Colonic mucosa (tissue), 4 donors: ENCODE measurements at regions not wholly inside any gene's neighbourhood (a gene's known extent, or its start where the extent isn't known, plus 50 kb on each side); places are given as distances from the start of the nearest gene placed in this dataset.

ENCODE experiments used
- DNase-seq: peaks from one replicate; pipeline ENCODE4 v3.0.0-alpha.2; 2020
- H3K27ac ChIP-seq: fragments of 200-600 bp; one replicate; pipeline ENCODE4 v1.8.0; 2021
- H3K27me3 ChIP-seq: fragments of 200-600 bp; one replicate; pipeline ENCODE4 v1.8.0; 2021
- H3K36me3 ChIP-seq: fragments of 200-600 bp; one replicate; pipeline ENCODE4 v1.8.0; 2021
- H3K4me1 ChIP-seq: fragments of 200-600 bp; one replicate; pipeline ENCODE4 v1.8.0; 2021; ENCODE audit warnings: mild to moderate bottlenecking
- H3K4me3 ChIP-seq: fragments of 200-600 bp; one replicate; pipeline ENCODE4 v1.8.0; 2021
- H3K9ac ChIP-seq, 2 donors: one replicate each; pipeline ENCODE4 v1.7.0; 2013; ENCODE audit warnings: control low read depth in 2 of 2, low read depth in 2 of 2, low read length in 2 of 2
- H3K9me3 ChIP-seq: fragments of 200-600 bp; one replicate; pipeline ENCODE4 v1.8.0; 2021
- intact Hi-C: fragments of 100-400 bp; cut with DNase I; formaldehyde crosslinking; loops from one replicate; pipeline ENCODE4 v1.14.1; 2022
- TF ChIP-seq, protein P1 (sequence below): fragments of 200-600 bp; IDR thresholded peaks from one replicate; pipeline ENCODE4 v1.8.0; 2022; ENCODE audit warnings: antibody characterized with exemption, mild to moderate bottlenecking
- donor health status: healthy.
- donor health status: DM: no; HTN: no; CAD: no.
- donor health status: DM: no; HTN: no; CAD: no.

DNA sequence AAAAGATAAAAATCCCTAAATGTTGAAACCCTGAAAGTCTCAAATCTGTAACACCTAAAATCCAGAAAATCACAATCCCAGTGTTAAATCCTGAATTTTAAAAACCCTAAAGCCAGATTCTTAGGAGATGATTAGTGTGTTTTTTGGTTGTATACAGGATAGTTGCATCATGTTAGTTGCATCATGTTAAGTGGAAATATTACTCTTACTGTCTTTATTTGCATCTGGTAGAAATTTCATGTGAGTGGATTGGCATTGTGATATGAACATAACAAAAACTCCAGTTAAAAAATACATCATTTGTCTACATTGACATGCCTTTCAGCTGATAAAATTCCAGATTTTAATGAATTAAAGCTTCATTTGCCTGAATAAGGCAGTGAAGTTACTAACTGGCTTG lies 683.1 kb upstream of the ACVR2A start:
- Histone ChIP-seq H3K9me3 (no peaks in the 10 kb centered on the region), H3K36me3 (no peaks in the 10 kb centered on the region), H3K4me3 (no peak overlapping the region), H3K27me3 (no peaks in the 10 kb centered on the region), H3K4me1 (no peaks in the 10 kb centered on the region), H3K9ac (no peak overlapping the region), H3K27ac (no peak overlapping the region)
- intact Hi-C loops: no loop called here
- TF ChIP-seq, protein P1, sequence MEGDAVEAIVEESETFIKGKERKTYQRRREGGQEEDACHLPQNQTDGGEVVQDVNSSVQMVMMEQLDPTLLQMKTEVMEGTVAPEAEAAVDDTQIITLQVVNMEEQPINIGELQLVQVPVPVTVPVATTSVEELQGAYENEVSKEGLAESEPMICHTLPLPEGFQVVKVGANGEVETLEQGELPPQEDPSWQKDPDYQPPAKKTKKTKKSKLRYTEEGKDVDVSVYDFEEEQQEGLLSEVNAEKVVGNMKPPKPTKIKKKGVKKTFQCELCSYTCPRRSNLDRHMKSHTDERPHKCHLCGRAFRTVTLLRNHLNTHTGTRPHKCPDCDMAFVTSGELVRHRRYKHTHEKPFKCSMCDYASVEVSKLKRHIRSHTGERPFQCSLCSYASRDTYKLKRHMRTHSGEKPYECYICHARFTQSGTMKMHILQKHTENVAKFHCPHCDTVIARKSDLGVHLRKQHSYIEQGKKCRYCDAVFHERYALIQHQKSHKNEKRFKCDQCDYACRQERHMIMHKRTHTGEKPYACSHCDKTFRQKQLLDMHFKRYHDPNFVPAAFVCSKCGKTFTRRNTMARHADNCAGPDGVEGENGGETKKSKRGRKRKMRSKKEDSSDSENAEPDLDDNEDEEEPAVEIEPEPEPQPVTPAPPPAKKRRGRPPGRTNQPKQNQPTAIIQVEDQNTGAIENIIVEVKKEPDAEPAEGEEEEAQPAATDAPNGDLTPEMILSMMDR: no peak
- no peak for DNase-seq

DNA sequence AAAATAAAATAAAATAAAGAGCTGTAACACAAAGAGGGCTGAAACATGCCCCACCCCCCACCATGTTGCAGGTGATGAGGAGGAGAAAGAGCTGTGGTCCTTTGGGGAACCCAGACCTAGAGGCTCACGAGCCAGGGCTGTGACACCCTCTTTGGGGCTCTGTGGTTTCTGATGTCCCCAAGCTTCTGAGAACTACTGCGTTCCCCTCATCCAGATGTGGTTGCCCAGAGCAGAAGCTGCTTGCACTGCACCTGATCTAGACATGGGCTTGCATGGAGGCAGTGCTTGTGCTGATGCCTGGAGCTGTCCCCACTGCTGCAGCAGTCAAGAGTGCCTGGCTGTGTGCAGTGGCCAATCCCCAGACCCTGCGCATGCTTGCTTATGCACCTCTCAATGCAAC lies 687.9 kb upstream of the ACVR2A start:
- Histone ChIP-seq H3K4me3 (no peak overlapping the region), H3K9ac (no peak overlapping the region), H3K27ac (no peak overlapping the region), H3K27me3 (no peaks in the 10 kb centered on the region), H3K4me1 (no peaks in the 10 kb centered on the region), H3K36me3 (no peaks in the 10 kb centered on the region), H3K9me3 (no peaks in the 10 kb centered on the region)
- TF ChIP-seq, protein P1: no peak
- DNase-seq: no peak
- intact Hi-C loops: no loop called here

DNA sequence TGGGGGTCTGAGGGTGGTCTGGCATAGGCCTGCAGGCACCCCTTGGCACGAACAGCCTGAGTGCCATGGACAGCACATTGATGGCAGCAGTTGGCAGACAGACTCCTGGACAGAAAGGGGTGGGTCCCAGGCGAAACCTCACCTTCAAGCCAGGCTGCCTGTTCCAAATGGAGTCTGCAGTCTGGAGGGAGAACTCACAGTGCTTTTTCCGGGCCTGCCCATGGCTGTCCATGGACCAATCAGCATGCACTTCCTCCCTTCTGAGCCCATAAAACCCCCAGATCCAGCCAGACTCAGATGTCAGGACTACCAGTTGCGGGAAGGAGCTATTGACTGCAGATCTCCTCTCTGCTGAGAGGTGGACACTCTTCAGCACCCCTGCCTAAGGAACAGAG lies 694.6 kb upstream of the ACVR2A start:
- no peak for DNase-seq
- Histone ChIP-seq H3K27me3 (no peaks in the 10 kb centered on the region), H3K4me1 (no peaks in the 10 kb centered on the region), H3K4me3 (no peak overlapping the region), H3K9me3 (no peaks in the 10 kb centered on the region), H3K36me3 (no peaks in the 10 kb centered on the region), H3K9ac (no peak overlapping the region), H3K27ac (no peak overlapping the region)
- intact Hi-C loops: no loop called here
- TF ChIP-seq, protein P1: no peak

DNA sequence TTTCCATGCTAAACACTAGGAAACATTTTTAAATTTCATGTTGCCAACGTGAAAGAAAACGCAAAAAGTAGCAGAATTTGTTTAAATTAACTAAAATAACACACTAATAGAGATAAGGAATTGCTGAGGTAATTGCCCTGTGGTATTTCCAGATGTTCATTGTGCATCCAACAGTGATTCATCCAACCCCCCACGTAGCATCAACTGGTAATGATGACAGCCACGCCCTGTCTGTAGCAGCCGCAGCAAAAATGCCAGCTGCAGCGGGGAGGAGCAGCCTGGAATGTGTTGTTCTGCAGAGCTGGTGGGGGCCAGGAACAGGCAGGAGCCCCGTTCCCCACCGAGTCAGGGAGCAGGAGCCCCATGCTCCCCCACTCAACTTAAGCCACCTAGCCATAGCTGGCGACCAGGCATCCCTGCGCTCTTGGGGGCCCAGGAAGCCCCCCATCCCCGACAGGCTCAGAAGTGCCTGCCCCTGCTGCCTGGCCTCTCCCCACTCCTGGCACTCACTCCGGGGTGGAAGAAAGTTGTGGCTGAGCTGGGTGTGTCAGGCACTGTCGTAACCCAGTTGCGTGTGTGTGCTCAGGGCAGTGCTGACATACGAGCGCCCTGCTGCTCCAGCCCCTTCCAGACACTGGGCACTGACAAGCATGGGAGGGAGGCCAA lies 695.1 kb upstream of the ACVR2A start:
- no peak overlapping the region for H3K27ac ChIP-seq
- H3K4me3 ChIP-seq: no peak overlapping the region
- no peaks in the 10 kb centered on the region for H3K36me3 ChIP-seq
- no peak for DNase-seq
- H3K9ac ChIP-seq: no peak overlapping the region
- H3K27me3 ChIP-seq: no peaks in the 10 kb centered on the region
- H3K4me1 ChIP-seq: no peaks in the 10 kb centered on the region
- intact Hi-C loops: no loop called here
- TF ChIP-seq, protein P1: no peak
- H3K9me3 ChIP-seq: no peaks in the 10 kb centered on the region

DNA sequence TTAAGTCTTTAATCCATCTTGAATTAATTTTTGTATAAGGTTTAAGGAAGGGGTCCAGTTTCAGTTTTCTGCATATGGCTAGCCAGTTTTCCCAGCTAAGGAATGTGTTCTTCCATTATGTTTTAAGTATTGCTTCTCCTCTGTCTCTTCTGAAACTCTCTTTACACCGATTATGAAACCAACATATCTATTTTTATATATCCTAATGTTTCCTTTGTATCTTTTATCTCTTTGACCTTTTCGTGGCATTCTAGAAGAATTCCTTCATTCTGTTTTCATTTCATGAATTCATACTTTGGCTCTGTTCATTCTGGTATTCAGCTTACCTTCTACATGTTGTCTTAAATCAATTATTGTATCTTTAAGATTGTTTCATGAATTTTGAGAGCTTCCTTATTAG lies 697.0 kb upstream of the ACVR2A start:
- no peaks in the 10 kb centered on the region for H3K27me3 ChIP-seq
- intact Hi-C loops: no loop called here
- H3K4me3 ChIP-seq: no peak overlapping the region
- TF ChIP-seq, protein P1: no peak
- DNase-seq: no peak
- H3K27ac ChIP-seq: no peak overlapping the region
- no peaks in the 10 kb centered on the region for H3K4me1 ChIP-seq
- no peaks in the 10 kb centered on the region for H3K9me3 ChIP-seq
- no peak overlapping the region for H3K9ac ChIP-seq
- no peaks in the 10 kb centered on the region for H3K36me3 ChIP-seq
